Fibroblast of mammary gland (primary cell): ENCODE measurements at regions not wholly inside any gene's neighbourhood (a gene's known extent, or its start where the extent isn't known, plus 50 kb on each side); places are given as distances from the start of the nearest gene placed in this dataset.

Experiments
- DNase-seq: peaks from one replicate; pipeline ENCODE4 v3.0.0-alpha.2; 2010; ENCODE audit warnings: low read depth
- H3K4me3 ChIP-seq: 2 replicates; pipeline ENCODE4 v1.5.1; 2011; ENCODE audit warnings: low read depth, mild to moderate bottlenecking, low read length, moderate library complexity; ENCODE audit not compliant: control insufficient read depth
- TF ChIP-seq, protein P1 (sequence below): conservative IDR thresholded peaks from 2 replicates; pipeline ENCODE4 v1.5.1; 2011; ENCODE audit warnings: low read depth, low read length, inconsistent platforms; ENCODE audit not compliant: control insufficient read depth, insufficient read depth

GRCh38 chr5:98568336-98568735 is 205.1 kb upstream of the RGMB start:
- no peak overlapping the region for H3K4me3 ChIP-seq
- TF ChIP-seq, protein P1, sequence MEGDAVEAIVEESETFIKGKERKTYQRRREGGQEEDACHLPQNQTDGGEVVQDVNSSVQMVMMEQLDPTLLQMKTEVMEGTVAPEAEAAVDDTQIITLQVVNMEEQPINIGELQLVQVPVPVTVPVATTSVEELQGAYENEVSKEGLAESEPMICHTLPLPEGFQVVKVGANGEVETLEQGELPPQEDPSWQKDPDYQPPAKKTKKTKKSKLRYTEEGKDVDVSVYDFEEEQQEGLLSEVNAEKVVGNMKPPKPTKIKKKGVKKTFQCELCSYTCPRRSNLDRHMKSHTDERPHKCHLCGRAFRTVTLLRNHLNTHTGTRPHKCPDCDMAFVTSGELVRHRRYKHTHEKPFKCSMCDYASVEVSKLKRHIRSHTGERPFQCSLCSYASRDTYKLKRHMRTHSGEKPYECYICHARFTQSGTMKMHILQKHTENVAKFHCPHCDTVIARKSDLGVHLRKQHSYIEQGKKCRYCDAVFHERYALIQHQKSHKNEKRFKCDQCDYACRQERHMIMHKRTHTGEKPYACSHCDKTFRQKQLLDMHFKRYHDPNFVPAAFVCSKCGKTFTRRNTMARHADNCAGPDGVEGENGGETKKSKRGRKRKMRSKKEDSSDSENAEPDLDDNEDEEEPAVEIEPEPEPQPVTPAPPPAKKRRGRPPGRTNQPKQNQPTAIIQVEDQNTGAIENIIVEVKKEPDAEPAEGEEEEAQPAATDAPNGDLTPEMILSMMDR, result no peak
- peak; percentile 69 for DNase-seq

GRCh38 chr5:98569288-98569687 is 204.2 kb upstream of the RGMB start:
- TF ChIP-seq, protein P1, result no peak
- H3K4me3 ChIP-seq, result no peak overlapping the region
- no peak for DNase-seq

GRCh38 chr5:98570010-98570409 is 203.5 kb upstream of the RGMB start:
- TF ChIP-seq, protein P1, result no peak
- peak; percentile 73 for DNase-seq
- no peak overlapping the region for H3K4me3 ChIP-seq

- peak; percentile 58 for DNase-seq
- TF ChIP-seq, protein P1, result no peak
- H3K4me3 ChIP-seq, result no peak overlapping the region
Observed at GRCh38 chr5:98570661-98571191, 202.7 kb upstream of the RGMB start.

DNA sequence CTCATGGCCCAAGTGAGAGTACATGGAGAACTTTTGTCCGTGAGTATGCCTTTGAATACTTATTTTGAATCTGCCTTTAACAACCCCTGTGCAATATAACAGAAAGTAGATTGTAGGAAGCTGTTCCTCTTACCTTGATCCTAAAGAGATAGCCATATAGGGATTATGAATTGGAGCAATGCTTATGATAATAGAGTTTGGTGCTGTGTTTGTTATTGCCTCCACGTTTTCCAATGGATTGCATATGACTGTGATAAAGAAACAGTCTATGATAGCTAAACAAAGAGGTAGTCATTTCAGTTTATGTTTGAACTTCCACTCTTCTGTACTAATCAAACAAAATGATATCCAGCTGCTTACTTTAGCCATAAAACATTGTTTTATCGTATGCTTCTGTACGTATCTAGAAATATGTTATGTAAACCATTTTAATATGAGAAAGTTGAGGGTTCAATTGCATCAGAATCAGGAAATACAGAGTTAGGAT is 199.6 kb upstream of the RGMB start:
- no peak for DNase-seq
- no peak overlapping the region for H3K4me3 ChIP-seq
- TF ChIP-seq, protein P1, result no peak

GRCh38 chr5:98576275-98576674 is 197.2 kb upstream of the RGMB start:
- TF ChIP-seq, protein P1, result no peak
- DNase-seq, result no peak

GRCh38 chr5:98578438-98578837 is 195.0 kb upstream of the RGMB start:
- no peak for DNase-seq
- H3K4me3 ChIP-seq, result no peak overlapping the region
- TF ChIP-seq, protein P1, result no peak

More at GRCh38 chr5:98576275-98576674, 197.2 kb upstream of the RGMB start:
- H3K4me3 ChIP-seq, result no peak overlapping the region
